HEK293T (cell line): ENCODE measurements at regions not wholly inside any gene's neighbourhood (a gene's known extent, or its start where the extent isn't known, plus 50 kb on each side); places are given as distances from the start of the nearest gene placed in this dataset.

Experiments
- CTCF ChIA-PET: fragments of 350-600 bp; formaldehyde crosslinking; extraction: SDS; loops from one replicate; lab custom pipeline; 2021; ENCODE audit warnings: antibody characterized with exemption, inconsistent platforms; lab: Yijun Ruan, JAX
- POLR2A ChIA-PET: fragments of 350-600 bp; formaldehyde crosslinking; extraction: SDS; loops from one replicate; lab custom pipeline; 2020; ENCODE audit warnings: antibody characterized with exemption, inconsistent platforms; lab: Yijun Ruan, JAX
- DNase-seq: peaks from one replicate; pipeline ENCODE4 v3.0.0; 2012; ENCODE audit warnings: mixed read lengths; ENCODE audit errors: extremely low spot score
- ARNT ChIP-seq: fragments of 450-650 bp; IDR thresholded peaks from 2 replicates; pipeline ENCODE4 v1.6.1; 2017; ENCODE audit warnings: mild to moderate bottlenecking
- BHLHE40 ChIP-seq: fragments of 450-650 bp; IDR thresholded peaks from 2 replicates; pipeline ENCODE4 v1.6.1; 2016; ENCODE audit warnings: mild to moderate bottlenecking, moderate library complexity, borderline replicate concordance
- CTBP1 ChIP-seq: fragments of 450-650 bp; IDR thresholded peaks from 2 replicates; pipeline ENCODE4 v1.6.1; 2016; ENCODE audit warnings: borderline replicate concordance
- ELF4 ChIP-seq: fragments of 450-650 bp; IDR thresholded peaks from 2 replicates; pipeline ENCODE4 v1.6.1; 2017; ENCODE audit warnings: antibody characterized with exemption
- FOXA1 ChIP-seq: fragments of 450-650 bp; IDR thresholded peaks from 2 replicates; pipeline ENCODE4 v1.6.1; 2016; ENCODE audit warnings: mild to moderate bottlenecking
- FOXK2 ChIP-seq: fragments of 450-650 bp; IDR thresholded peaks from 2 replicates; pipeline ENCODE4 v1.6.1; 2016; ENCODE audit warnings: mild to moderate bottlenecking
- FOXM1 ChIP-seq: fragments of 450-650 bp; IDR thresholded peaks from 2 replicates; pipeline ENCODE4 v1.6.1; 2017; ENCODE audit warnings: mild to moderate bottlenecking, borderline replicate concordance
- HDGF ChIP-seq: fragments of 450-650 bp; IDR thresholded peaks from 2 replicates; pipeline ENCODE4 v1.6.1; 2017; ENCODE audit warnings: antibody characterized with exemption, borderline replicate concordance
- L3MBTL2 ChIP-seq: fragments of 450-650 bp; conservative IDR thresholded peaks from 2 replicates; pipeline ENCODE4 v1.6.1; 2016; ENCODE audit warnings: mild to moderate bottlenecking
- LEF1 ChIP-seq: fragments of 450-650 bp; IDR thresholded peaks from 2 replicates; pipeline ENCODE4 v1.6.1; 2017; ENCODE audit warnings: mild to moderate bottlenecking, borderline replicate concordance
- NFRKB ChIP-seq: fragments of 450-650 bp; IDR thresholded peaks from 2 replicates; pipeline ENCODE4 v1.6.1; 2016; ENCODE audit warnings: mild to moderate bottlenecking, moderate library complexity
- PKNOX1 ChIP-seq: fragments of 450-650 bp; IDR thresholded peaks from 2 replicates; pipeline ENCODE4 v1.6.1; 2016
- SP1 ChIP-seq: fragments of 450-650 bp; IDR thresholded peaks from 2 replicates; pipeline ENCODE4 v1.6.1; 2017
- SUZ12 ChIP-seq: fragments of 450-650 bp; IDR thresholded peaks from 2 replicates; pipeline ENCODE4 v1.6.1; 2016; ENCODE audit warnings: mild to moderate bottlenecking
- TARDBP ChIP-seq: fragments of 450-650 bp; IDR thresholded peaks from 2 replicates; pipeline ENCODE4 v1.6.1; 2016
- ZNF384 ChIP-seq: fragments of 450-650 bp; IDR thresholded peaks from 2 replicates; pipeline ENCODE4 v1.6.1; 2016

GRCh38 chr18:24678107-24678506 lies 217.7 kb downstream of the HRH4 start:
- TF ChIP-seq FOXA1 (no peak), NFRKB (no peak), L3MBTL2 (no peak), PKNOX1 (no peak), SUZ12 (no peak), BHLHE40 (no peak), ARNT (no peak), FOXK2 (no peak), TARDBP (no peak), ZNF384 (no peak), LEF1 (no peak), ELF4 (no peak), HDGF (no peak), CTBP1 (no peak), SP1 (no peak), FOXM1 (no peak)
- no peak for DNase-seq
- ChIA-PET POLR2A (no interaction called here), CTCF (interaction anchor here (0.6 kb wide), 1 partner anchor 163 kb away, joined by 3 read pairs; no protein-coding TSS in a partner anchor)

GRCh38 chr18:24678626-24679025 lies 218.2 kb downstream of the HRH4 start:
- no peak for TF ChIP-seq TARDBP
- no peak for TF ChIP-seq FOXM1
- TF ChIP-seq LEF1: no peak
- no peak for TF ChIP-seq ARNT
- POLR2A ChIA-PET: no interaction called here
- DNase-seq: no peak
- CTCF ChIA-PET: no interaction called here

DNA sequence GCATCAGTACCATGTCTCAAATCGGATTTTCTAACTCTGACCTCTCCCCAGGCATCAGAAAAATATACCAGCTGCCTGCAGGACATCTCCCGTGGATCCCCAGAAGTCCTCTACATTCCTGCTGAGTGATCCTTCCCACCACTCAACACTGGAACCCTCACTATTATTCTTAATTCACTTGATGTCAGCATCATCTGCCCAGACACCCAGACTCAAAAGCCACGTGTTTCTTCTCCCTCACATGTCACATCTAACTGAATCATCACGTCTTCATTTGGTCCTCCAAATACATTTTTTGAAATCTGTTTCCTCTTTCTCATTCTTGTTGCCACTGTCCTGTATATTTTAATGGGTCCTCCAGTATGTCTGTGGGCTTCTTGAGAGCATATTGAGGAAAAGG lies 218.6 kb downstream of the HRH4 start:
- ChIA-PET POLR2A (interaction anchor here (0.8 kb wide), 1 partner anchor 45 kb away, joined by 3 read pairs; no protein-coding TSS in a partner anchor), CTCF (interaction anchor here (0.6 kb wide), 1 partner anchor 882 kb away, joined by 3 read pairs; no protein-coding TSS in a partner anchor)
- no peak for DNase-seq
- TF ChIP-seq FOXM1 (no peak), ZNF384 (no peak), BHLHE40 (no peak), TARDBP (no peak), LEF1 (no peak), CTBP1 (no peak), ELF4 (no peak), SP1 (no peak), FOXA1 (no peak), SUZ12 (no peak), PKNOX1 (no peak), NFRKB (no peak), ARNT (no peak), L3MBTL2 (no peak), FOXK2 (no peak)

DNA sequence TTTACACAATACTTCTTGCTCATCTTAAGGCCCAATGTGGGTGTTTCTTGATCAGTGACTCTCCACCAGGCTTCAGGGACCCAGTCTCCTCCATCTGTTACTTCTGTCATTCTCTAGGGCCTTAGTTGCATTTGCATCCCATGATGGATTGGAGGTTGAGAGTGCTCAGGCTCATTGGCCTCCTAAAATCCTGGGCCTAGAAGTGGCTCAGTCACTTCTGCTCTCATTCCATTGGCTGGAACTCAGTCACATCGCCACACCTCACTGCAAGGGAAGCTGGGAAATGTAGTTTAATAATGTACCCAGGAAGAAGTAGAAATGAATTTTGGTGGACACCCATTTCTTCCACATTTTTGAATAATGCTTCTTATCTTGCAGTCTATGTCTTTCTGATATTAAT lies 223.5 kb downstream of the HRH4 start:
- ChIA-PET POLR2A (no interaction called here), CTCF (no interaction called here)
- DNase-seq: no peak
- no peak for TF ChIP-seq SP1
- no peak for TF ChIP-seq FOXA1
- no peak for TF ChIP-seq FOXK2
- no peak for TF ChIP-seq L3MBTL2
- TF ChIP-seq CTBP1: no peak
- TF ChIP-seq TARDBP: no peak
- TF ChIP-seq HDGF: no peak
- no peak for TF ChIP-seq ELF4
- TF ChIP-seq ARNT: no peak
- no peak for TF ChIP-seq NFRKB
- no peak for TF ChIP-seq ZNF384

DNA sequence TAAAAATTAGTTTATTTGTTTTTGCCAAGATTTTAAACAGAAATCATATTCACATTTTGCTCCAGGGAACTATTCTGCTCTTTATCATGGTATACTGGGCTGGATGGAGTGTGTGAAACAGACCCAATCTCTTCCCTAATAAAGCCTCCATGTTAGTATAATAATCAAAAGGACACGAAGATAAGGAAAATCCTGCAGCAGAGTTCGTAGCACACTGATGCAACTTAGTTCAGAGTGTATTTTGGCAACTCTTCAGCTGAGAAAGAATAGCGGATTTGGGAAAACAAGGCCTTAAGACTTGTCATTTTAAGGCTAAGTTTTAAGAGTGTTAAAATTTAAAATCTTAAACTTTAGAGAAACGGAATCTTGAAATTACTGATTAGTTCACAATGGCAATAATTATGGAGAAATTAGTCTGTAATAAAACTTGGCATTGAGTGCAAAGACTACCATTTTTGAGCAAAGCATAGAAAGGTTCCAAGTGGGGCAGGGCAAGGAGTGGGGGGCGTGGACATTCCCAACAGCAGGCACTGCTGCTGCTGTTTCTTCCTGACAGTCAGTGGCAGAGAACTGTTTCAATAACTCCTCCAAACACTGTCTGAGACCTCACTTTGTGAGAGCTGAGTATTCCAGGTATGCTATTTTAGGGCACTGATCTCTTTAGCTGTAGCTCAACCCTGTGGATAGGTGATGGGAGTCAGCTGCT lies 225.0 kb downstream of the HRH4 start:
- TF ChIP-seq ELF4: no peak
- TF ChIP-seq ARNT: no peak
- TF ChIP-seq FOXK2: no peak
- no peak for TF ChIP-seq BHLHE40
- TF ChIP-seq TARDBP: no peak
- no peak for TF ChIP-seq HDGF
- TF ChIP-seq LEF1: no peak
- TF ChIP-seq FOXA1: no peak
- TF ChIP-seq L3MBTL2: no peak
- TF ChIP-seq CTBP1: no peak
- no peak for TF ChIP-seq FOXM1

DNA sequence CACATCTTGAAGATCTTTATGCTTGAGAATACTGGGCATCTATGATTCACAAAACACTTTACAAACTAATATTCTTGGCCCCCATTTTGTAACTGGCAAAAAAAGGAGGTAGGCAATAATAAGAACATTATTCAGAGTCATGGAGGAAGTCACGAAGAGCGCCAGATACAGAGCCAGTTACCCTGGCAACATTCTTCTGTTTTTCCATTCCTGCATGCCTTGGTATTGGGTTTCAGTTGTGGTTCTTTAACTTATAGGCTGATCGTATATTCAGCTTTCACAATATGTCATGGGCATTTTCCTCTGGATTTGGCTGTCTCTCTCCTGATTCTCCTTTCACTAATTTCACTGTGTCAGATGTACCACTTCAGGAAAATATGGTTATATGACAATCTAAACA lies 234.7 kb downstream of the HRH4 start:
- no peak for DNase-seq
- TF ChIP-seq CTBP1 (no peak), FOXK2 (no peak), PKNOX1 (no peak), ARNT (no peak), BHLHE40 (no peak), SP1 (no peak), SUZ12 (no peak)
- CTCF ChIA-PET: no interaction called here
- POLR2A ChIA-PET: no interaction called here

More for the DNA sequence above, 225.0 kb downstream of the HRH4 start:
- ChIA-PET CTCF (no interaction called here), POLR2A (no interaction called here)
- DNase-seq: no peak
